ENCODE measurements at regions not wholly inside any gene's neighbourhood (a gene's known extent, or its start where the extent isn't known, plus 50 kb on each side); places are given as distances from the start of the nearest gene placed in this dataset.

DNA sequence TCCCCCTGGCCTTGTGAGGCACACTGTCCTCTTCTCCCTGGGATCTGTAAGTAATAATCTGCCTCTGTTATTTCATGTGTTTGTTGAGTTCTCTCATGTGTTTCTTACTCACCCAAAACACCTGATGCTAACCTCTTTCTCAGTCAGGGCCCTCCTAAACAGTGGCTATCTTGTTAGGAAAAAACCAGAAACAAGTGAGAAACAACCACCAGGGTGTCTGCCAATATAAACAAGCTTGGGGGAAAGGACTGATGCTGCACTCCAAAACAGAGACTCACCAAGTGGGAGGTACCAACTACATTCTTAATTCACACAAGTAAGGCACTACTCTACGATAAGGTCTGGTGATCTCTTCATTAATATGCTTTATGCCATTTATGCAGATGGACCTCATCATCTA, 564.4 kb downstream of the SEMA5A start:
- Histone ChIP-seq H3K36me3 (no peaks in the 10 kb centered on the region), H3K4me1 (replicated peaks) (no peaks in the 10 kb centered on the region), H3K27me3 (replicated peaks) (peaks cover 2% of the 10 kb centered on the region; the same call in 1 of the 2 replicates), H3K27ac (no peak overlapping the region), H3K9me3 (replicated peaks) (no peaks in the 10 kb centered on the region), H3K4me3 (no peak overlapping the region)
- DNase-seq (ENCODE audit: low read depth in 1 of 2, low spot score in 2 of 2): no peak

DNA sequence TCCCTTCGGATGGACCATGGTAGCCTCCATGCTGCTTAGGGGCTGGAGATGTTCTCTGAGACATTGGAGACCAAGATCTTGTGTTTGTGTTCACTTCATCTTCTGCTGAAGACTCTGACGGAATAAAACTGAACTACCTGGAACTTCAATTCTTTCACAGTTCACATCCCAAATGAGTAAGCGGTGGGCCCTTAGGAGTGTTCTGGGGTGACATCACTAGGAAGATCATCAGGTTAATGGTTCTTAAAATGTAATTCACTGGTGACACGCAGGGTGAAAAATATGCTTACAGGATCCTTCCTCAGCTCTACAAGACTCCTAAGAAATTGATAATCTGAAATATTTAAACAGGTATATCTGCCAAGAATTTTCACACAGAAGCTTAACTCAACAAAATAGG, 561.5 kb downstream of the SEMA5A start:
- Histone ChIP-seq H3K9me3 (replicated peaks) (no peaks in the 10 kb centered on the region), H3K36me3 (no peaks in the 10 kb centered on the region), H3K4me1 (replicated peaks) (no peaks in the 10 kb centered on the region), H3K27ac (no peak overlapping the region), H3K27me3 (replicated peaks) (no peaks in the 10 kb centered on the region; the same call in 1 of the 2 replicates), H3K4me3 (no peak overlapping the region)
- no peak for DNase-seq (ENCODE audit: low read depth in 1 of 2, low spot score in 2 of 2)
